GM23248 (cell line): ENCODE measurements at regions not wholly inside any gene's neighbourhood (a gene's known extent, or its start where the extent isn't known, plus 50 kb on each side); places are given as distances from the start of the nearest gene placed in this dataset.

Experiments
- DNase-seq: peaks from one replicate; pipeline ENCODE4 v3.0.0-alpha.2; 2015
- H2AFZ ChIP-seq: fragments of 200-600 bp; sonication (generic); 2 replicates; pipeline ENCODE4 v1.6.1; 2016; ENCODE audit warnings: antibody characterized with exemption
- H3F3A ChIP-seq: fragments of 200-600 bp; sonication (generic); 2 replicates; pipeline ENCODE4 v1.6.1; 2016; ENCODE audit warnings: mild to moderate bottlenecking, antibody characterized with exemption, mixed run types; ENCODE audit not compliant: insufficient read depth
- H3K27ac ChIP-seq: fragments of 200-600 bp; sonication (generic); 2 replicates; pipeline ENCODE4 v1.5.1; 2016; ENCODE audit warnings: mild to moderate bottlenecking
- H3K27me3 ChIP-seq: fragments of 200-600 bp; sonication (generic); replicated peaks from 2 replicates; pipeline ENCODE4 v1.6.1; 2016; ENCODE audit warnings: mild to moderate bottlenecking; ENCODE audit not compliant: insufficient read depth
- H3K36me3 ChIP-seq: fragments of 200-600 bp; sonication (generic); 2 replicates; pipeline ENCODE4 v1.6.1; 2016; ENCODE audit warnings: low read depth, mild to moderate bottlenecking
- H3K4me1 ChIP-seq: fragments of 200-600 bp; sonication (generic); 2 replicates; pipeline ENCODE4 v1.6.1; 2016; ENCODE audit warnings: mild to moderate bottlenecking; ENCODE audit not compliant: insufficient read depth
- H3K4me2 ChIP-seq: fragments of 200-600 bp; sonication (generic); one replicate; pipeline ENCODE4 v1.6.1; 2016; ENCODE audit warnings: mild to moderate bottlenecking; ENCODE audit not compliant: unreplicated experiment
- H3K4me3 ChIP-seq: fragments of 200-600 bp; sonication (generic); 2 replicates; pipeline ENCODE4 v1.5.1; 2016; ENCODE audit warnings: mild to moderate bottlenecking
- H3K79me2 ChIP-seq: fragments of 200-600 bp; sonication (generic); 2 replicates; pipeline ENCODE4 v1.6.1; 2016; ENCODE audit warnings: mild to moderate bottlenecking; ENCODE audit not compliant: insufficient read depth
- H3K9ac ChIP-seq: fragments of 200-600 bp; sonication (generic); 2 replicates; pipeline ENCODE4 v1.6.1; 2016; ENCODE audit warnings: mild to moderate bottlenecking
- H3K9me2 ChIP-seq: fragments of 200-600 bp; sonication (generic); 2 replicates; pipeline ENCODE4 v1.6.1; 2016; ENCODE audit warnings: mixed run types, mild to moderate bottlenecking, moderate library complexity; ENCODE audit not compliant: insufficient read depth
- H3K9me3 ChIP-seq: fragments of 200-600 bp; sonication (generic); one replicate; pipeline ENCODE4 v1.6.1; 2017; ENCODE audit warnings: low read depth
- H4K20me1 ChIP-seq: fragments of 200-600 bp; sonication (generic); 2 replicates; pipeline ENCODE4 v1.6.0; 2016; ENCODE audit not compliant: insufficient read depth
- EZH2 ChIP-seq: fragments of 200-600 bp; sonication (generic); IDR thresholded peaks from 2 replicates; pipeline ENCODE4 v1.6.1; 2018; ENCODE audit warnings: antibody characterized with exemption, mild to moderate bottlenecking; ENCODE audit not compliant: insufficient read depth, poor library complexity, severe bottlenecking
- EZH2phosphoT487 ChIP-seq: fragments of 200-600 bp; sonication (generic); IDR thresholded peaks from 2 replicates; pipeline ENCODE4 v1.6.1; 2018; ENCODE audit warnings: antibody characterized with exemption, moderate library complexity, mild to moderate bottlenecking, low read depth; ENCODE audit not compliant: insufficient read depth
- WGBS, 2 experiments: methylation state at CpG; one replicate each; pipeline ENCODE4 v1.1.6; 2015 to 2017; ENCODE audit warnings: low lambda C conversion rate in 2 of 2, low coverage in 1 of 2; ENCODE audit errors: missing lambda C conversion rate in 2 of 2; 5-methylcytosine and 5-hydroxymethylcytosine counted together
- in situ Hi-C: fragments of 300-500 bp; cut with MboI; formaldehyde crosslinking; loops from 2 replicates; pipeline ENCODE4 v1.15.0; 2020

DNA sequence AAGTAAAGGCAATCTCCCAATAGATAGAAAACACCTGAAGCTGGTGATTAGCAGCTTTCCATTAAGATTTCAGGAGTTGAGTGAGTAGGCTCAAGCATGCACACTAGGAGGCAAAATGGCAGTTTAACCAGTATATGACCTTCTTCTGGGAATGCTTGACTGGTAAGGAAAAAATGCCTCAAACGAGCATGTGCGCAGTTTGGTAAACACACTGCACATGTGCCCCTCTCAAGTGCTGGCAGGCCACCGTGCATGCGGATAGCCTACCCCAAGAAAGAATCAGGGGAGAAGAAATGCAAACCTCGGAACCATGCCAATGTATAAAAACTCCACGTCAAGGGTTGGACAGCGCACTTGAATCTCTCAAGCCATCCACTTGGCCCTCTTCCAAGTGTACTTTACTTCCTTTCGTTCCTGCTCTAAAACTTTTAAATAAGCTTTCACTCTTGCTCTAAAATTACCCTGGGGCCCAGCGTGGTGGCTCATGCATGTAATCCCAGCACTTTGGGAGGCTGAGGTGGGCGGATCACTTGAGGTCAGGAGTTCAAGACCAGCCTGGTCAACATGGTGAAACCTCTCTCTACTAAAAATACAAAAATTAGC lies 98.8 kb upstream of the CDK1 start:
- Histone ChIP-seq H3K4me1 (no peaks in the 10 kb centered on the region), H3K36me3 (no peaks in the 10 kb centered on the region), H3F3A (no peaks in the 10 kb centered on the region), H3K27ac (no peak overlapping the region), H3K79me2 (no peaks in the 10 kb centered on the region), H3K9me3 (no peaks in the 10 kb centered on the region), H3K27me3 (peaks cover 16% of the 10 kb centered on the region), H2AFZ (no peak overlapping the region), H4K20me1 (no peaks in the 10 kb centered on the region), H3K9ac (no peak overlapping the region), H3K4me3 (no peak overlapping the region), H3K9me2 (no peaks in the 10 kb centered on the region), H3K4me2 (no peak overlapping the region)
- TF ChIP-seq EZH2 = no peak
- TF ChIP-seq EZH2phosphoT487 = no peak
- 59 to 68% methylated on average over 10 of the region's 10 CpGs for WGBS, 2 experiments
- in situ Hi-C loops = no loop called here
- DNase-seq = no peak

DNA sequence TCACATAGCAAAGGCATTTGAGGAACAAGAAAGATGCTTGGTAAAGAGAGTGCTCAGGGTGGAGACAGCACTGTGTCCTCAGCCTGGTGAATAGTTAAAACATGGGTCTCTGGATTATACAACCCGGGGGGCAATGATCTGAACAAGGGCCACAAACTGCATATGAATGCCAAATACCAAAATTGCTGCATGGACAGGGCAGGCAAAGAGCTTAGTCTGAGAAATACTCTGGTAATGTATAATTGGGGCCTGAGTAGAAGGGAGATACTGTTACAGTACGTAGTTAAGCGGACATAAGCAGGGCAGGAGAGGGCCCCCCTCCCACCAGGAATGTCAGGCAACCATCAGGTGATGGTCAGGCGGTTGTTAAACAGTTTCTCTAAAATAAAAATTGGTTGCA lies 99.3 kb upstream of the CDK1 start:
- Histone ChIP-seq H3K9me2 (no peaks in the 10 kb centered on the region), H3K4me1 (no peaks in the 10 kb centered on the region), H3K9me3 (no peaks in the 10 kb centered on the region), H4K20me1 (no peaks in the 10 kb centered on the region), H3F3A (no peaks in the 10 kb centered on the region), H2AFZ (no peak overlapping the region), H3K36me3 (no peaks in the 10 kb centered on the region), H3K79me2 (no peaks in the 10 kb centered on the region), H3K27ac (no peak overlapping the region), H3K4me3 (no peak overlapping the region), H3K4me2 (no peak overlapping the region), H3K9ac (no peak overlapping the region), H3K27me3 (peaks cover 16% of the 10 kb centered on the region)
- in situ Hi-C loops = no loop called here
- WGBS, 2 experiments = 28 to 45% methylated on average over 4 of the region's 4 CpGs
- TF ChIP-seq EZH2phosphoT487 (no peak), EZH2 (no peak)
- no peak for DNase-seq

DNA sequence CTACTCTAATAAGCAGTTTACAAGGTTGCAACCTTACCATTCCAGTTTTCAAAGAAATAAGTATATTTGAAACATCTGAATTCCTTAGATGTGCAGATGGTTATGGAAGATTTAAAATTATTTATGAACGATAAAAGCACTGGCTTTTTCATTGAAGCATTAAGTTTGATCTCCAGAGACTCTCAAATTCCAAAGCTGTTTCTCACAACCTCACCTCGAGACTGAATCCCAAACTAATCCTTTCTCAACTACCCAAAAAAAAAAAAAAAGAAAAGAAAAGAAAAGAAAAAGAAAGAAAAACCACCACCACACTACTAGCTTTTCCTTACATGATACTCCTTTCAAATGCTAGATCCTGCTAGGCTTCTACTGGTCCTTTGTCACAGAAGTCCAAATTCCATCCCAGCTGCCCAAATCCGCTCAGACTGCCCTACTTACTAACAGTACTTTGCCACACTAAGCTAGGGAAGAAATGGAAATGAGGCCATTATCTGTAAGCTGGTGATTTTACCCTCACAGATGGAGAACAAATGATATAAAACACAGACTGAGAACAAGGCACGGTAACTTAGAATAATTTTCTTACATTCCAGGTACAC lies 100.6 kb upstream of the CDK1 start:
- no peak overlapping the region for H3K4me3 ChIP-seq
- H3K9me2 ChIP-seq = no peaks in the 10 kb centered on the region
- DNase-seq = no peak
- in situ Hi-C loops = no loop called here
- H3K4me1 ChIP-seq = no peaks in the 10 kb centered on the region
- TF ChIP-seq EZH2phosphoT487 (no peak), EZH2 (no peak)
- H3F3A ChIP-seq = no peaks in the 10 kb centered on the region
- H2AFZ ChIP-seq = no peak overlapping the region
- no peaks in the 10 kb centered on the region for H3K36me3 ChIP-seq
- WGBS, 2 experiments = 10% methylated on average over 4 of the region's 4 CpGs
- no peak overlapping the region for H3K4me2 ChIP-seq
- H3K79me2 ChIP-seq = no peaks in the 10 kb centered on the region
- H3K27ac ChIP-seq = no peak overlapping the region
- no peak overlapping the region for H3K9ac ChIP-seq
- H4K20me1 ChIP-seq = no peaks in the 10 kb centered on the region
- no peaks in the 10 kb centered on the region for H3K9me3 ChIP-seq
- H3K27me3 ChIP-seq = peaks cover 16% of the 10 kb centered on the region

DNA sequence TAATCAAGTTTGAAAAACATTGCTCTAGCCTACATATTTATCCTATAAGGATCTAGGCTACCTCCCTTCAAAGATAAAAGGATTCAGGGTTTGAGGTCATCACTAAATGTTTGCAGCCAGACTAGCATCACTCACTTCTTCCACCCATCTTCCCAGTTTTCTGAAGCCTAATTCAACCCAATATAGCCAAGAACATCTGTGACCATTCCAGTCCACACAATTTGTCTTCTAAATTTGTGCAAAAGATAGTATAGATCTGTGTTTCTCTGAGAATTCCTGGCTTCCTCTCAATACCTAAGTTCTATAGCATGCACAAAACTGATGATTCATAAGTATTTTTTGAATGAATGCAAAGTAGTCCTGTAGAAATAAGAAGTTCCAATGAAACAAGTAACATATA lies 103.0 kb upstream of the CDK1 start:
- Histone ChIP-seq H4K20me1 (no peaks in the 10 kb centered on the region), H3K27ac (no peak overlapping the region), H3K4me3 (no peak overlapping the region), H3K79me2 (no peaks in the 10 kb centered on the region), H3K4me2 (no peak overlapping the region), H3K9me3 (no peaks in the 10 kb centered on the region), H3K27me3 (peaks cover 15% of the 10 kb centered on the region), H3K36me3 (no peaks in the 10 kb centered on the region), H3K9ac (no peak overlapping the region), H3K4me1 (no peaks in the 10 kb centered on the region), H3F3A (no peaks in the 10 kb centered on the region), H3K9me2 (no peaks in the 10 kb centered on the region), H2AFZ (no peak overlapping the region)
- in situ Hi-C loops = no loop called here
- no peak for DNase-seq
- TF ChIP-seq EZH2phosphoT487 (no peak), EZH2 (no peak)

DNA sequence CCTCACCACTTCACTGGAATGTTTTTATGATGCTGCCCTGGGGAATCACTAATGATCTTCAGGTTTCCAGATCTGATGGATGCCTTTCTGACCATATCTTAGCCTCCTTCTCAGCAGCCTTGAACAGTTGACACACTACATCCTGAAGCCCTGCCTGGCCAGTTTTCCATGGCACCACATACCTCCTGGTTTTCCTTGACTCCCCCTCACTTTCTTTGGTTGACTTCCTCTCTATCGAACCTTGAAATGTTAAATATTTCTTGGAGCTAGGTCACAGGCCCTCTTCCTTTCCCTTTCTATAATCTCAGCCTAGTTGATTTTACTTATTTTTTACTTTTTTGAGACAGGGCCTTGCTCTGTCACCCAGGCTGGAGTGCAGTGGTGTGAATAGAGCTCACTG lies 108.8 kb upstream of the CDK1 start:
- Histone ChIP-seq H3F3A (no peaks in the 10 kb centered on the region), H3K9me3 (no peaks in the 10 kb centered on the region), H3K9me2 (no peaks in the 10 kb centered on the region), H3K79me2 (no peaks in the 10 kb centered on the region), H4K20me1 (no peaks in the 10 kb centered on the region), H3K27ac (no peak overlapping the region), H2AFZ (no peak overlapping the region), H3K36me3 (no peaks in the 10 kb centered on the region), H3K9ac (no peak overlapping the region), H3K4me3 (no peak overlapping the region), H3K4me1 (no peaks in the 10 kb centered on the region), H3K27me3 (peaks cover 5% of the 10 kb centered on the region; the same call in 1 of the 2 replicates), H3K4me2 (no peak overlapping the region)
- TF ChIP-seq EZH2 = no peak
- no peak for TF ChIP-seq EZH2phosphoT487
- 26 to 29% methylated on average over 1 of the region's 1 CpG for WGBS, 2 experiments
- in situ Hi-C loops = no loop called here
- DNase-seq = no peak
